ENCODE measurements at regions not wholly inside any gene's neighbourhood (a gene's known extent, or its start where the extent isn't known, plus 50 kb on each side); places are given as distances from the start of the nearest gene placed in this dataset.

DNA sequence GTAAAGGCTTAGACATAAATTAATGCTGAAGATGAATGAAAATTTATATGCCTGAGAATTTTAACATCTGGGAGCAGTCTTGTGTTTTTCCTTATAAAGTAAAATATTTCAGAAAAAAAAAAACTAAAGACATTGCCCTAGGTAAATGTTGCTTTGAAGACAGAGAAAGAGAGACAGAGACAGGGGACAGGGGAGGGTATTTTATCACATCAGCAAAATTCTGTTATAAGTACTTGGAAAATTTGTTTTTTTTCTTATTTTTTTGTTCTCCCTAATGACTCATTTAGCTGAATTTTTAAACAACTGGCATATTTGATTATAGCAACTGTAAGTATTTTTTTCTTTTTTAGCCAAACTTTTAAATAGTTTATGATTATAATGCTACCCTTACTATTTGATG lies 1540.6 kb upstream of the GBE1 start:
- in situ Hi-C loops (cut with MboI; ENCODE audit: low sequenced_read_pairs in 4 of 4), result no loop called here
- ATAC-seq, result no peak
- H3K4me1 ChIP-seq, result no peaks in the 10 kb centered on the region
- no peak for DNase-seq
- H3K36me3 ChIP-seq, result no peaks in the 10 kb centered on the region
- H3K27me3 ChIP-seq, result no peaks in the 10 kb centered on the region
- no peak overlapping the region for H3K27ac ChIP-seq
- H3K4me3 ChIP-seq, result no peak overlapping the region
- intact Hi-C loops (cut with DNase I; ENCODE audit: low total_unique reads), result no loop called here
- no peaks in the 10 kb centered on the region for H3K9me3 ChIP-seq
- TF ChIP-seq, protein P1, sequence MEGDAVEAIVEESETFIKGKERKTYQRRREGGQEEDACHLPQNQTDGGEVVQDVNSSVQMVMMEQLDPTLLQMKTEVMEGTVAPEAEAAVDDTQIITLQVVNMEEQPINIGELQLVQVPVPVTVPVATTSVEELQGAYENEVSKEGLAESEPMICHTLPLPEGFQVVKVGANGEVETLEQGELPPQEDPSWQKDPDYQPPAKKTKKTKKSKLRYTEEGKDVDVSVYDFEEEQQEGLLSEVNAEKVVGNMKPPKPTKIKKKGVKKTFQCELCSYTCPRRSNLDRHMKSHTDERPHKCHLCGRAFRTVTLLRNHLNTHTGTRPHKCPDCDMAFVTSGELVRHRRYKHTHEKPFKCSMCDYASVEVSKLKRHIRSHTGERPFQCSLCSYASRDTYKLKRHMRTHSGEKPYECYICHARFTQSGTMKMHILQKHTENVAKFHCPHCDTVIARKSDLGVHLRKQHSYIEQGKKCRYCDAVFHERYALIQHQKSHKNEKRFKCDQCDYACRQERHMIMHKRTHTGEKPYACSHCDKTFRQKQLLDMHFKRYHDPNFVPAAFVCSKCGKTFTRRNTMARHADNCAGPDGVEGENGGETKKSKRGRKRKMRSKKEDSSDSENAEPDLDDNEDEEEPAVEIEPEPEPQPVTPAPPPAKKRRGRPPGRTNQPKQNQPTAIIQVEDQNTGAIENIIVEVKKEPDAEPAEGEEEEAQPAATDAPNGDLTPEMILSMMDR (IDR thresholded peaks at IDR 0.05 in 4 of 5, conservative IDR thresholded peaks at IDR 0.05 in 1 of 5), result no peak

DNA sequence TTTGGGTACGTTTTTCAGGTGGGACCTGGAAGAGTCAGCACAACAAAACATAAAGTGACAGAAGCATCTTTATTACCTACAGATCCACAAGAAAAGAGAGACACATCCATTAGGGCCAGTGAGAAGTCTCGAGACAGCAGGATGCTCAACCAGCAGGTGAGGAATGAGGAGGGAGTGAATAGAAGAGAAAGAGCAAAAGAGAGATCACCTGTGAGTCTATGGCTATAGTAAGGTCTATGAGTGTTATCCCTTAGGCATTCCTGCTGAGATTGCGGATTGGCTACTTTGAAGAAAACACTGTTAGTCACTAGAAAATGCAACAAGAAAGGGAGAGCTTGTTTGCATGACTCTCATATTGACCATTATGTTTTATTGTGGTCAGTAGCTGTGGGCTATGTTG lies 1556.2 kb upstream of the GBE1 start:
- intact Hi-C loops (cut with DNase I; ENCODE audit: low total_unique reads) (no loop called here), in situ Hi-C loops (cut with MboI; ENCODE audit: low sequenced_read_pairs in 4 of 4) (no loop called here)
- no peaks in the 10 kb centered on the region for H3K9me3 ChIP-seq
- no peaks in the 10 kb centered on the region for H3K4me1 ChIP-seq
- no peaks in the 10 kb centered on the region for H3K27me3 ChIP-seq
- no peak overlapping the region for H3K27ac ChIP-seq
- DNase-seq (no peak), ATAC-seq (no peak)
- no peak for TF ChIP-seq POLR2A (IDR thresholded peaks at IDR 0.05)
- TF ChIP-seq, protein P1 (IDR thresholded peaks at IDR 0.05 in 4 of 5, conservative IDR thresholded peaks at IDR 0.05 in 1 of 5), result no peak
- H3K4me3 ChIP-seq, result no peak overlapping the region
- no peaks in the 10 kb centered on the region for H3K36me3 ChIP-seq

DNA sequence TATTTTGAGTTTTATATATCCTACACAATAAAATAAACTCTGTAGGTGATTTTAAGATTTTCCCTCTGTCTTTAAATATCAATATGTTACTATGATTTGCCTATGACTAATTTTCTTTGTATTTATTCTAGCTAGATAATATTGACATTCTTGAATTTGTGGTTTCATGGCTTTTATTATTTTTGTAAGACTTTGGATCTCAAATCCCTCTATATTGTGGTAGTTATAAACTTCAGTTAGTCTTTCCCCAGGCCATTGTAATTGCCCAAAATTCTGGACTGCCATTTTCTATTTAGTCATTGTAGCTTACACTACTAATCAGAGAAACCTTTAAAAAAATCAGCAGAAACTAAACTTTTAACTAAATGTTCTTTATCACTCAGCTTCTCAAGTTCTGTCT lies 1559.3 kb upstream of the GBE1 start:
- no peaks in the 10 kb centered on the region for H3K36me3 ChIP-seq
- no peak overlapping the region for H3K27ac ChIP-seq
- no peaks in the 10 kb centered on the region for H3K9me3 ChIP-seq
- in situ Hi-C loops (cut with MboI; ENCODE audit: low sequenced_read_pairs in 4 of 4), result no loop called here
- H3K4me1 ChIP-seq, result no peaks in the 10 kb centered on the region
- DNase-seq, result no peak
- TF ChIP-seq, protein P1 (IDR thresholded peaks at IDR 0.05 in 4 of 5, conservative IDR thresholded peaks at IDR 0.05 in 1 of 5), result no peak
- no peak for TF ChIP-seq POLR2A (IDR thresholded peaks at IDR 0.05)
- ATAC-seq, result no peak
- no peaks in the 10 kb centered on the region for H3K27me3 ChIP-seq
- no peak overlapping the region for H3K4me3 ChIP-seq
- intact Hi-C loops (cut with DNase I; ENCODE audit: low total_unique reads), result no loop called here

DNA sequence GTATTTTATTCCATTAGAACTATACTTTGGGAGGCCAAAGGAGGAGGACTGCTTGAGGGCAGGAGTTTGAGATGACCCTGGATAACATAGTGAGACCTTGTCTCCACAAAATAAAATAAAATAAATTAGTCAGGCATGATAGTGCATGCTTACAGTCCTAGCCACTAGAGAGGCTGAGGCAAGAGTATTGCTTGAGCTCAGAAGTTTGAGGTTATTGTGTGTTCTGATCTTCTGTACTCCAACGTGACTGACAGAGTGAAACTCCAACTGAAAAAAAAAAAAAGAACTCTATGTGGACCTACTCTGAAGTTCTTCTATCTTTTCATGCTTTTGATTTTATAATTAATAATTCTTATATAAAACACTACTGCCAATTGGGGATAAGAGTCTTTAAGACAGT lies 1560.0 kb upstream of the GBE1 start:
- DNase-seq, result no peak
- TF ChIP-seq POLR2A (IDR thresholded peaks at IDR 0.05), result no peak
- TF ChIP-seq, protein P1 (IDR thresholded peaks at IDR 0.05 in 4 of 5, conservative IDR thresholded peaks at IDR 0.05 in 1 of 5), result no peak
- intact Hi-C loops (cut with DNase I; ENCODE audit: low total_unique reads), result no loop called here

DNA sequence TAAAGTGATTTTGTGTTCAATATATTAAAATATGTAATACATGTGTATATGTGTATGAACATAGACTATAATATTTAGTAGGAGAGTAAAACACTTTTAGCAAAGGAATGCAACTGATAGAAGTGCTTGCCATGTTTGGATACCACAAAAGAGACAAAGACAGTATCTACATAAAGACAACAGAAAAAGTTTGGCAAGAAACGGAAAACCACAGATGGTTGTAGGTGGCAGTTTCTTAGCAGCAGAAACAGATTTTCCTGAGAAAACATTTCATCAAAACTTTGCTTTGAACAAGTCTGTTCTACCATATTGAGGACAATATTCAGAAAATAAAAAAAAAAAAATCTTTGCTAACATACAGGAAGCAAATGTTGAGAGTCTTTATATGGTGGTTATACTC lies 1560.4 kb upstream of the GBE1 start:
- TF ChIP-seq, protein P1 (IDR thresholded peaks at IDR 0.05 in 4 of 5, conservative IDR thresholded peaks at IDR 0.05 in 1 of 5), result no peak
- TF ChIP-seq POLR2A (IDR thresholded peaks at IDR 0.05), result no peak
- in situ Hi-C loops (cut with MboI; ENCODE audit: low sequenced_read_pairs in 4 of 4) (no loop called here), intact Hi-C loops (cut with DNase I; ENCODE audit: low total_unique reads) (no loop called here)

More for the DNA sequence above, 1560.0 kb upstream of the GBE1 start:
- Histone ChIP-seq H3K27ac (no peak overlapping the region), H3K4me3 (no peak overlapping the region), H3K27me3 (no peaks in the 10 kb centered on the region), H3K4me1 (no peaks in the 10 kb centered on the region), H3K36me3 (no peaks in the 10 kb centered on the region), H3K9me3 (no peaks in the 10 kb centered on the region)
- in situ Hi-C loops (cut with MboI; ENCODE audit: low sequenced_read_pairs in 4 of 4), result no loop called here
- no peak for ATAC-seq

More for the DNA sequence above, 1560.4 kb upstream of the GBE1 start:
- Histone ChIP-seq H3K36me3 (no peaks in the 10 kb centered on the region), H3K27ac (no peak overlapping the region), H3K4me3 (no peak overlapping the region), H3K4me1 (no peaks in the 10 kb centered on the region), H3K9me3 (no peaks in the 10 kb centered on the region), H3K27me3 (no peaks in the 10 kb centered on the region)
- DNase-seq (no peak), ATAC-seq (no peak)

Data from gastrocnemius medialis (tissue), 4 donors.